ENCODE measurements at regions not wholly inside any gene's neighbourhood (a gene's known extent, or its start where the extent isn't known, plus 50 kb on each side); places are given as distances from the start of the nearest gene placed in this dataset.

DNA sequence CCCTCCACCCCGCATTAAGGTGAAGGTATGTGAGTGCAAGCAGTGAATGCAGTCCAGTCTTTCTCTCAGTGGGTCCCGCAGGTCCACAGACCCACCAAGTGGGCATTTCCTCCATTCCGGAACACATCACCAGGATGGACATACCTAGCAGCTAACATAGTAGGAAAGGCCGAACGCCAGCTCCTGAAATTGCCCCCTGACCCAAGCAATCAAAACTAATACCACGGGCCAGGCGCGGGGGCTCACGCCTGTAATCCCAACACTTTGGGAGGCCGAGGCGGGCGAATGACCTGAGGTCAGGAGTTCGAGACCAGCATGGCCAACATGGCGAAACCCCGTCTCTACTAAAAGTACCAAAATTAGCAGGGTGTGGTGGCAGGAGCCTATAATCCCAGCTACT is 71.7 kb upstream of the VSTM2B start:
- no peak for TF ChIP-seq CTCF (IDR thresholded peaks at IDR 0.05)
- H3K27me3 Mint-ChIP-seq (ENCODE audit: low read depth): no peaks in the 10 kb centered on the region

DNA sequence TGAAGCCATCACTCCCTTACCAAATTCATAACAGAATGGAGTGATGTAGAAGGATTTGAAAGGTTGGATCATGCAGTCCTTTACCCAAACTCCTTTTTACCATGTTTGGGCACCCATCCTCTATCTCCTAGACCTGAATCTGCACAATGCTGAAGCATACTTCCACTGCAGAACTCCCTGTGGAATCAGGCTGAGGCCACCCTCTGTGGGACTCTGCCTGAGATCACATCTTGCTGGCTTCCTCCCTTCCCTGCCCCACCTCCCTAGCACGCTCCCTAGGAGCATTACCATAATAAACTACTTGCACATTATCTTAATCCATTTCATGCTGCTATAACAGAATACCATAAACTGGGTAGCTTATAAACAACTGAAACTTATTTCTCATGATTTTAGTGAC is 68.4 kb upstream of the VSTM2B start:
- no peak overlapping the region for H3K27ac Mint-ChIP-seq (ENCODE audit: unreplicated experiment)
- no peaks in the 10 kb centered on the region for H3K27me3 Mint-ChIP-seq (ENCODE audit: low read depth)
- H3K4me1 Mint-ChIP-seq (ENCODE audit: low read depth): no peaks in the 10 kb centered on the region
- no peak overlapping the region for H3K4me3 Mint-ChIP-seq (ENCODE audit: unreplicated experiment)
- no peak for TF ChIP-seq CTCF (IDR thresholded peaks at IDR 0.05)
- no peaks in the 10 kb centered on the region for H3K36me3 Mint-ChIP-seq (ENCODE audit: low read depth)
- DNase-seq (ENCODE audit: low spot score): no peak
- H3K9me3 Mint-ChIP-seq (ENCODE audit: low read depth): peaks cover 16% of the 10 kb centered on the region

More for the DNA sequence above, 71.7 kb upstream of the VSTM2B start:
- H3K4me3 Mint-ChIP-seq (ENCODE audit: unreplicated experiment): no peak overlapping the region
- peaks cover 20% of the 10 kb centered on the region for H3K9me3 Mint-ChIP-seq (ENCODE audit: low read depth)
- H3K4me1 Mint-ChIP-seq (ENCODE audit: low read depth): no peaks in the 10 kb centered on the region
- no peaks in the 10 kb centered on the region for H3K36me3 Mint-ChIP-seq (ENCODE audit: low read depth)
- DNase-seq (ENCODE audit: low spot score): no peak
- H3K27ac Mint-ChIP-seq (ENCODE audit: unreplicated experiment): no peak overlapping the region

GRCh38 chr19:29467824-29468401 is 57.9 kb upstream of the VSTM2B start:
- Mint-ChIP-seq H3K27ac (ENCODE audit: unreplicated experiment) (no peak overlapping the region), H3K4me3 (ENCODE audit: unreplicated experiment) (no peak overlapping the region), H3K36me3 (ENCODE audit: low read depth) (no peaks in the 10 kb centered on the region), H3K9me3 (ENCODE audit: low read depth) (peaks cover 3% of the 10 kb centered on the region), H3K4me1 (ENCODE audit: low read depth) (no peaks in the 10 kb centered on the region), H3K27me3 (ENCODE audit: low read depth) (peaks cover 9% of the 10 kb centered on the region)
- peak; percentile 38 for TF ChIP-seq CTCF (IDR thresholded peaks at IDR 0.05)
- no peak for DNase-seq (ENCODE audit: low spot score)

GRCh38 chr19:29475469-29475868 is 50.3 kb upstream of the VSTM2B start:
- H3K36me3 Mint-ChIP-seq (ENCODE audit: low read depth): no peaks in the 10 kb centered on the region
- no peak overlapping the region for H3K4me3 Mint-ChIP-seq (ENCODE audit: unreplicated experiment)
- H3K27ac Mint-ChIP-seq (ENCODE audit: unreplicated experiment): no peak overlapping the region
- DNase-seq (ENCODE audit: low spot score): no peak
- no peaks in the 10 kb centered on the region for H3K27me3 Mint-ChIP-seq (ENCODE audit: low read depth)
- TF ChIP-seq CTCF (IDR thresholded peaks at IDR 0.05): no peak
- no peaks in the 10 kb centered on the region for H3K4me1 Mint-ChIP-seq (ENCODE audit: low read depth)
- H3K9me3 Mint-ChIP-seq (ENCODE audit: low read depth): peaks cover 6% of the 10 kb centered on the region
